ENCODE measurements at regions not wholly inside any gene's neighbourhood (a gene's known extent, or its start where the extent isn't known, plus 50 kb on each side); places are given as distances from the start of the nearest gene placed in this dataset.

- Histone ChIP-seq H3K27ac (ENCODE audit: insufficient read depth, low read depth, low read length, poor library complexity, severe bottlenecking) (no peak overlapping the region), H3K36me3 (ENCODE audit: control insufficient read depth, insufficient read depth, low read length) (no peaks in the 10 kb centered on the region), H3K27me3 (ENCODE audit: control insufficient read depth, insufficient read depth, low read length, poor library complexity, severe bottlenecking) (no peaks in the 10 kb centered on the region), H3K9me3 (ENCODE audit: control insufficient read depth, low read length) (no peaks in the 10 kb centered on the region), H3K4me3 (ENCODE audit: insufficient read depth, low read depth, low read length) (no peak overlapping the region), H3K4me1 (ENCODE audit: control insufficient read depth, insufficient read depth, low read length) (no peaks in the 10 kb centered on the region)
- 91 to 100% methylated on average over 2 of the region's 2 CpGs for WGBS, 2 experiments
Measured at GRCh38 chr11:38304926-38305325, 1706.9 kb upstream of the RAG2 start.

- Histone ChIP-seq H3K4me3 (ENCODE audit: insufficient read depth, low read depth, low read length) (no peak overlapping the region), H3K27ac (ENCODE audit: insufficient read depth, low read depth, low read length, poor library complexity, severe bottlenecking) (no peak overlapping the region), H3K9me3 (ENCODE audit: control insufficient read depth, low read length) (no peaks in the 10 kb centered on the region), H3K27me3 (ENCODE audit: control insufficient read depth, insufficient read depth, low read length, poor library complexity, severe bottlenecking) (no peaks in the 10 kb centered on the region), H3K36me3 (ENCODE audit: control insufficient read depth, insufficient read depth, low read length) (no peaks in the 10 kb centered on the region), H3K4me1 (ENCODE audit: control insufficient read depth, insufficient read depth, low read length) (no peaks in the 10 kb centered on the region)
- 0% methylated on average over 1 of the region's 1 CpG; no CpG with 5 or more reads in 1 of the 2 experiments for WGBS, 2 experiments
Measured at GRCh38 chr11:38302564-38302963, 1704.5 kb upstream of the RAG2 start.

GRCh38 chr11:38300570-38300969 lies 1702.5 kb upstream of the RAG2 start:
- H3K4me1 ChIP-seq (ENCODE audit: control insufficient read depth, insufficient read depth, low read length) = no peaks in the 10 kb centered on the region
- H3K27me3 ChIP-seq (ENCODE audit: control insufficient read depth, insufficient read depth, low read length, poor library complexity, severe bottlenecking) = no peaks in the 10 kb centered on the region
- no peaks in the 10 kb centered on the region for H3K9me3 ChIP-seq (ENCODE audit: control insufficient read depth, low read length)
- no peak overlapping the region for H3K27ac ChIP-seq (ENCODE audit: insufficient read depth, low read depth, low read length, poor library complexity, severe bottlenecking)
- no peaks in the 10 kb centered on the region for H3K36me3 ChIP-seq (ENCODE audit: control insufficient read depth, insufficient read depth, low read length)
- WGBS, 2 experiments = 98 to 100% methylated on average over 1 to 2 of the region's 2 CpGs
- H3K4me3 ChIP-seq (ENCODE audit: insufficient read depth, low read depth, low read length) = no peak overlapping the region

GRCh38 chr11:38296211-38296776 lies 1698.3 kb upstream of the RAG2 start:
- Histone ChIP-seq H3K36me3 (ENCODE audit: control insufficient read depth, insufficient read depth, low read length) (no peaks in the 10 kb centered on the region), H3K4me3 (ENCODE audit: insufficient read depth, low read depth, low read length) (no peak overlapping the region), H3K27ac (ENCODE audit: insufficient read depth, low read depth, low read length, poor library complexity, severe bottlenecking) (no peak overlapping the region), H3K4me1 (ENCODE audit: control insufficient read depth, insufficient read depth, low read length) (no peaks in the 10 kb centered on the region), H3K27me3 (ENCODE audit: control insufficient read depth, insufficient read depth, low read length, poor library complexity, severe bottlenecking) (no peaks in the 10 kb centered on the region), H3K9me3 (ENCODE audit: control insufficient read depth, low read length) (no peaks in the 10 kb centered on the region)
- WGBS, 2 experiments = 96 to 97% methylated on average over 29 to 33 of the region's 33 CpGs

GRCh38 chr11:38282718-38283117 lies 1684.7 kb upstream of the RAG2 start:
- H3K4me3 ChIP-seq (ENCODE audit: insufficient read depth, low read depth, low read length) = no peak overlapping the region
- H3K27me3 ChIP-seq (ENCODE audit: control insufficient read depth, insufficient read depth, low read length, poor library complexity, severe bottlenecking) = no peaks in the 10 kb centered on the region
- no peaks in the 10 kb centered on the region for H3K4me1 ChIP-seq (ENCODE audit: control insufficient read depth, insufficient read depth, low read length)
- no peaks in the 10 kb centered on the region for H3K9me3 ChIP-seq (ENCODE audit: control insufficient read depth, low read length)
- no peak overlapping the region for H3K27ac ChIP-seq (ENCODE audit: insufficient read depth, low read depth, low read length, poor library complexity, severe bottlenecking)
- H3K36me3 ChIP-seq (ENCODE audit: control insufficient read depth, insufficient read depth, low read length) = no peaks in the 10 kb centered on the region
- 94 to 97% methylated on average over 3 of the region's 4 CpGs for WGBS, 2 experiments

GRCh38 chr11:38278457-38279141 lies 1680.6 kb upstream of the RAG2 start:
- no peaks in the 10 kb centered on the region for H3K9me3 ChIP-seq (ENCODE audit: control insufficient read depth, low read length)
- no peaks in the 10 kb centered on the region for H3K4me1 ChIP-seq (ENCODE audit: control insufficient read depth, insufficient read depth, low read length)
- no peaks in the 10 kb centered on the region for H3K27me3 ChIP-seq (ENCODE audit: control insufficient read depth, insufficient read depth, low read length, poor library complexity, severe bottlenecking)
- no peaks in the 10 kb centered on the region for H3K36me3 ChIP-seq (ENCODE audit: control insufficient read depth, insufficient read depth, low read length)
- no peak overlapping the region for H3K27ac ChIP-seq (ENCODE audit: insufficient read depth, low read depth, low read length, poor library complexity, severe bottlenecking)
- H3K4me3 ChIP-seq (ENCODE audit: insufficient read depth, low read depth, low read length) = no peak overlapping the region
- WGBS, 2 experiments = 96% methylated on average over 44 to 45 of the region's 45 CpGs

GRCh38 chr11:38274031-38274430 lies 1676.0 kb upstream of the RAG2 start:
- Histone ChIP-seq H3K36me3 (ENCODE audit: control insufficient read depth, insufficient read depth, low read length) (no peaks in the 10 kb centered on the region), H3K27ac (ENCODE audit: insufficient read depth, low read depth, low read length, poor library complexity, severe bottlenecking) (no peak overlapping the region), H3K4me3 (ENCODE audit: insufficient read depth, low read depth, low read length) (no peak overlapping the region), H3K27me3 (ENCODE audit: control insufficient read depth, insufficient read depth, low read length, poor library complexity, severe bottlenecking) (no peaks in the 10 kb centered on the region), H3K9me3 (ENCODE audit: control insufficient read depth, low read length) (no peaks in the 10 kb centered on the region), H3K4me1 (ENCODE audit: control insufficient read depth, insufficient read depth, low read length) (peaks cover 6% of the 10 kb centered on the region)
- WGBS, 2 experiments = 88 to 93% methylated on average over 2 of the region's 2 CpGs

- WGBS, 2 experiments = 85% methylated on average over 4 of the region's 4 CpGs
- Histone ChIP-seq H3K4me1 (ENCODE audit: control insufficient read depth, insufficient read depth, low read length) (peaks cover 6% of the 10 kb centered on the region), H3K27me3 (ENCODE audit: control insufficient read depth, insufficient read depth, low read length, poor library complexity, severe bottlenecking) (no peaks in the 10 kb centered on the region), H3K4me3 (ENCODE audit: insufficient read depth, low read depth, low read length) (no peak overlapping the region), H3K36me3 (ENCODE audit: control insufficient read depth, insufficient read depth, low read length) (no peaks in the 10 kb centered on the region), H3K27ac (ENCODE audit: insufficient read depth, low read depth, low read length, poor library complexity, severe bottlenecking) (no peak overlapping the region), H3K9me3 (ENCODE audit: control insufficient read depth, low read length) (no peaks in the 10 kb centered on the region)
Measured at GRCh38 chr11:38272376-38272775, 1674.3 kb upstream of the RAG2 start.

- no peaks in the 10 kb centered on the region for H3K9me3 ChIP-seq (ENCODE audit: control insufficient read depth, low read length)
- no peaks in the 10 kb centered on the region for H3K27me3 ChIP-seq (ENCODE audit: control insufficient read depth, insufficient read depth, low read length, poor library complexity, severe bottlenecking)
- no peak overlapping the region for H3K27ac ChIP-seq (ENCODE audit: insufficient read depth, low read depth, low read length, poor library complexity, severe bottlenecking)
- WGBS, 2 experiments = 96 to 98% methylated on average over 2 to 3 of the region's 3 CpGs
- no peak overlapping the region for H3K4me3 ChIP-seq (ENCODE audit: insufficient read depth, low read depth, low read length)
- H3K36me3 ChIP-seq (ENCODE audit: control insufficient read depth, insufficient read depth, low read length) = no peaks in the 10 kb centered on the region
- H3K4me1 ChIP-seq (ENCODE audit: control insufficient read depth, insufficient read depth, low read length) = no peaks in the 10 kb centered on the region
Measured at GRCh38 chr11:38266691-38267090, 1668.7 kb upstream of the RAG2 start.

- no peaks in the 10 kb centered on the region for H3K36me3 ChIP-seq (ENCODE audit: control insufficient read depth, insufficient read depth, low read length)
- no peak overlapping the region for H3K4me3 ChIP-seq (ENCODE audit: insufficient read depth, low read depth, low read length)
- H3K27ac ChIP-seq (ENCODE audit: insufficient read depth, low read depth, low read length, poor library complexity, severe bottlenecking) = no peak overlapping the region
- no peaks in the 10 kb centered on the region for H3K27me3 ChIP-seq (ENCODE audit: control insufficient read depth, insufficient read depth, low read length, poor library complexity, severe bottlenecking)
- no peaks in the 10 kb centered on the region for H3K4me1 ChIP-seq (ENCODE audit: control insufficient read depth, insufficient read depth, low read length)
- no peaks in the 10 kb centered on the region for H3K9me3 ChIP-seq (ENCODE audit: control insufficient read depth, low read length)
Measured at GRCh38 chr11:38256436-38256835, 1658.4 kb upstream of the RAG2 start.
